Activated T-helper 2 cell treated with anti-CD3 and anti-CD28 coated beads, Interferon-gamma antibody, Interleukin-2, Interleukin-4, amounts not matched to agents 10 μg/mL and 5 μg/mL and 100 μg/mL, durations not matched to agents 14 hours and 24 hours and 36 hours (primary cell): ENCODE measurements at regions not wholly inside any gene's neighbourhood (a gene's known extent, or its start where the extent isn't known, plus 50 kb on each side); places are given as distances from the start of the nearest gene placed in this dataset.

Source experiments
- DNase-seq: peaks from one replicate; pipeline ENCODE4 v3.0.0; 2021; ENCODE audit warnings: low spot score
- H3K27ac Mint-ChIP-seq: one replicate; pipeline ENCODE4 v1.8.0; 2021; ENCODE audit warnings: mixed read lengths
- H3K27me3 Mint-ChIP-seq: one replicate; pipeline ENCODE4 v1.8.0; 2021; ENCODE audit warnings: low read depth, mixed read lengths
- H3K36me3 Mint-ChIP-seq: one replicate; pipeline ENCODE4 v1.8.0; 2021; ENCODE audit warnings: low read depth, mixed read lengths
- H3K4me1 Mint-ChIP-seq: one replicate; pipeline ENCODE4 v1.8.0; 2021; ENCODE audit warnings: low read depth, mixed read lengths
- H3K4me3 Mint-ChIP-seq: one replicate; pipeline ENCODE4 v1.8.0; 2021; ENCODE audit warnings: low read depth, mild to moderate bottlenecking, moderate library complexity, mixed read lengths
- H3K9me3 Mint-ChIP-seq: one replicate; pipeline ENCODE4 v1.8.0; 2021; ENCODE audit warnings: mixed read lengths
- intact Hi-C: fragments of 100-400 bp; cut with micrococcal nuclease; formaldehyde crosslinking; loops from one replicate; pipeline ENCODE4 v1.15.1; 2023

DNA sequence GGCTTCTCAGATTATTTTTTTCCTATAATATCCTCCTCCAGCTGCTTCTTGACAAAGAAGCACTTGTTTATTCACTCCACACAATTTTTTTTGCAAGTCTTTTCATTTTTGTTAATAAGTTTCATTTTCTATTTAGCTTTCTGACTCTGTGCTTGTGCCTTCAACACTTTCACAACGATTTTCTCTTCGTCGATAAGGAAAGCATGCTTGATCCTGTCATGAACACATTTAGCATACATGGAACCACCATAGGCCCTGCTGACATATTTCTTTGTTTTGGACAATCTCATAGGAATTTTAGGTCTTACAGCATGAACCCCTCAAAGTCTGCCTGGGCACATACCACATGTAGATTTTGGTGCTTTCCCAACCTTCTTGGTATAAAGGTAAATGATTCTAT, 346.0 kb downstream of the KCNRG start:
- Mint-ChIP-seq H3K4me3 (no peak overlapping the region), H3K4me1 (peaks cover 34% of the 10 kb centered on the region), H3K27ac (no peak overlapping the region), H3K27me3 (peaks cover 60% of the 10 kb centered on the region), H3K36me3 (no peaks in the 10 kb centered on the region), H3K9me3 (no peaks in the 10 kb centered on the region)
- intact Hi-C loops, result loop anchor here (10.0 kb wide), 1 partner anchor 366 kb away; the partner anchor contains the start of gene TRIM13
- no peak for DNase-seq

DNA sequence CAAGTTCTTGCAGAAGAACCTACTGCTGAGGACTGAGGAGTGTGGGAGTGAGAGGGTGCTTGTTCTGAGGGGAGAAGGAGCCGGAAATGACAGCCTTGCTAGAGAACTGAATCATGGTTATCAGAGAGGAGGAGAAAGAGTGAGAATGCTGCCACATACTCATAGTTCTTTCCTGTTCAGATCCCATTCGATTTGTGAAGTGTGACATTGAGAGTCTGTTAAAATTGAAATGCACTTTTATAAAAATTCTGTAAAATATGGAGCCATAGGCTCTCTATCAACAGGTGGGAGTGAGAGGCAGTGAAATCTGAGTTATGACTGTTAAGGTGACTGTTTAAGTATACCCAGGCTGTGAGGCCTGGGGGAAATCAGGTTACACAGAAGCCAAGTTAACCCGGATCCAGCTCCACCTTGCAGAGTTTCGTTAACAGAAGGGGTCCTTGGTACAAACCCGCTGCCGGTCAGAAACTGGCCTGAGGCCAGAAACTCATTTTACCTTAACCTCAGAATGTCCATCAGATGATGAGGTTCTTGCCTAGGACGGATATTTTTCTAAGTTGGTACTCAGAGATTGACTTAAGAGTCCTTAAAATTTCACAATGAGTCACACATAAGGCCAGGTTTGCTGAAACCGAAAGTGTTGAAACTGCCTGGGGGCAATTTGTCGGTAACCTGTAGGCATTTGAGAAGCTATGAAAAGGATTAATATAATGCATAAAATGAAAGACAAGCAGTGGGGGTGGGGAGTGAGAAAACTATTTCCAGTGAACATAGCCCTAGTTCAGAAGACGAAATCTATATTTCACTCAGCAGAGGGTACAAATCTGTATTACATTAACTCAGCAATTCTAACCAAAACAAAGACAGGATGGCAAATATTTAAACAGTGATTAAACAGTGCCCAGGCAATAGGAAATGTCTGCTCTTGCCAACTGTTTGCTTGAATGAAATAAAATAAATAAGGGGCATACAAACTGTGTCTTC, 350.5 kb downstream of the KCNRG start:
- intact Hi-C loops, result loop anchor here (1.0 to 10.0 kb wide), 10 partner anchors 43 to 549 kb away; partner anchors contain the start of gene TRIM13
- Mint-ChIP-seq H3K9me3 (no peaks in the 10 kb centered on the region), H3K27ac (peak overlapping the region; percentile 53), H3K36me3 (no peaks in the 10 kb centered on the region), H3K4me3 (peak overlapping the region; percentile 3), H3K4me1 (peaks cover 48% of the 10 kb centered on the region), H3K27me3 (peaks cover 67% of the 10 kb centered on the region)
- peak; percentile 61 for DNase-seq

DNA sequence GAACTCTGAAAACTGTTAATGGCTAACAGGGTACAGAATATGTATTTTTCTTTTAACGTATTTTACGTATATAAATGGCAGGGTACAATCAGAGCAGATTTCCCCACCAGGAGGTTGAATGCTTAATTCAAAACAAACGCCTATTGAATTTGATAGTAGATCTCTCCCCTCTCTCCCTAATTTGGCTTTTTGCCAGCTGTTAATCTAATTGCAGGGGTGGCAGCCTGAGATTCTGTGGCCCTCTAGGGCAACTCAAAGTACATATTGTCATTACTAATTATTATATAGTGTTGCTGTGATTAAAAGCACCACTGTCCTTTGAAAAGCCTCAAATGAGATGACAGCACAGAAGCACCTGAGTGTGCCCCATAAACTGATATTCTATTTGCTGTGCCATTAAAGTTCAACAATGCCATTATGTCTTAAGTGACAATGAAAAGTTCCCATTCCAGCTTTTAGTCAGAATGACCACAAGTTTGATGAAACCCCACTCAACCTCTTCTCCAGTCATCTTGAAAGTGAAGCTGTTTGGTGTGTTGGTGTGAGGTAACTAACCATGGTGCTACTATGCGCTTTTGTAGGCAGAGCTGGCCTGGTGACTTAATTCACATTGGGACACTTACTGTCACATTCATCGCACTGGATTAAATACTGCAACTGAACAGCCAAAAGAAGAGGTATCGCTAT, 351.4 kb downstream of the KCNRG start:
- peak; percentile 41 for DNase-seq
- Mint-ChIP-seq H3K27me3 (peaks cover 70% of the 10 kb centered on the region), H3K27ac (peak overlapping the region; percentile 84), H3K4me3 (peak overlapping the region; percentile 71), H3K4me1 (peaks cover 40% of the 10 kb centered on the region), H3K9me3 (no peaks in the 10 kb centered on the region), H3K36me3 (no peaks in the 10 kb centered on the region)
- intact Hi-C loops, result loop anchor here (1.0 to 10.0 kb wide), 9 partner anchors 44 to 548 kb away; partner anchors contain the start of gene TRIM13

DNA sequence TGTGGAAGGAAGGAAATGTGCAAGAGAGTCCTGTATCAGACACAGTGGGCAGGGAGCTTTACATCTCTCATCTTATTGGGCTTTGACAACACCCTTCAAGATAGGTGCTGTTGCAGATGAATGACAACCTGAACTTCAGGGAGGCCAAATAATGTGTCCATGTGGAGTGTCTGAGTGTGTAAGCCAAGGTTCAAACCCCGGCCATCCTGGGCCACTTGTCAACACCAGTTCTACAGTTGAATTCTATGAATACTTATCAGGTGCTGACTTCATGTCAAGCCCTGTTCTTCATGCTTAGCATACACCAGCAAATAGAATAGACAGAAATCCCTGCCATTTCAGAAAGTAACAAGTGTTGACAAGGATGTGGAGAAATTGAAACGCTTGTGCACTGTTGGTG, 354.4 kb downstream of the KCNRG start:
- H3K27ac Mint-ChIP-seq, result no peak overlapping the region
- H3K4me1 Mint-ChIP-seq, result peaks cover 37% of the 10 kb centered on the region
- intact Hi-C loops, result loop anchor here (5.0 to 10.0 kb wide), 3 partner anchors 47 to 523 kb away; partner anchors contain the start of gene TRIM13
- H3K4me3 Mint-ChIP-seq, result no peak overlapping the region
- DNase-seq, result no peak
- no peaks in the 10 kb centered on the region for H3K9me3 Mint-ChIP-seq
- peaks cover 70% of the 10 kb centered on the region for H3K27me3 Mint-ChIP-seq
- no peaks in the 10 kb centered on the region for H3K36me3 Mint-ChIP-seq

DNA sequence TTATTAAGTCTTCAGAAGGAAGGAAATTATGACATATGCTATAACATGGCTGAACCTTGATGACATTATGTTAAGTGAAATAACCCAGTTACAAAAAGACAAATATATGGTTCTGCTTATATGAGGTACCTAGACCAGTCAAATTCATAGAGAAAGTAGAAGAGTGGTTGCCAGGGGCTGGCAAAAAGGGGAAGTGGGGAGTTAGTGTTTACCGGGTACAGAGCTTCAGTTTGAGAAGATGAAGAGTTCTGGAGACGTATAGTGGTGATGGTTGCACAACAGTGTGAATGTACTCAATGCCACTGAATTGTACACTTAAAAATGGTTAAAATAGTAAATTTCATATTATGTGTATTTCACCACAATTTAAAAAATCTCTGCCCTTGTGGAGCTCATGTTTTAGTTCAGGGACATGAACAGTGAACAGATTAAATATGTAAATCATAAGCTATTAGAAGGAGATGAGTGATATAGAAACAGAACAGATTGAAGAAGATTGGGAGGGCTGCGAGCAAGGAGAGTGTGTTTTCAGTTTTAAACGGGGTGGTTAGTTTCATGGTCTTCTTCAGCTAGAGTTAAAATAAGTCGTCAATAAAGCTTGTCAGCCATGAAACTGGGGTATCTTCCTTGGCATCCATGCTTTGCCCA, 355.2 kb downstream of the KCNRG start:
- DNase-seq, result no peak
- Mint-ChIP-seq H3K36me3 (no peaks in the 10 kb centered on the region), H3K4me3 (no peak overlapping the region), H3K27ac (no peak overlapping the region), H3K27me3 (peaks cover 67% of the 10 kb centered on the region), H3K4me1 (peaks cover 29% of the 10 kb centered on the region), H3K9me3 (no peaks in the 10 kb centered on the region)
- intact Hi-C loops, result no loop called here

DNA sequence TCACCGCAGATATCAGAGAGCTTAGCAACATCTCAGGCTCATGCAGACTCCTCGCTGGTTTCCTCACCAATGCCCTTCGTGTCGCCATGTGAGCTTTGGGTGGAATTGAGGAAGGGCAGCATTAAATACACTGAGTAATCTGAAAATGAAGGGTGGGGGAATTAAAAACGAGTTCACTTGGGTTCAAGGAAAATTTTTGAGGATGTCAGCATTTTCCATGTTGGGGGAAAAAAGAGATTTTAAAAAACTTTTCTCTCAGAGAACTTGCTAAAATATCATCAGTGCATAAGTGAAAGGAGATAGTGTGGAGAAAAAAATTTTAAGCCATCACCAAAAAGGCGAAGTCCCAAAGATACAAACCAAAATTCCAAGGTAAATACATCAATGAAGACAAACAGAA, 359.3 kb downstream of the KCNRG start:
- H3K4me3 Mint-ChIP-seq, result no peak overlapping the region
- intact Hi-C loops, result no loop called here
- peaks cover 79% of the 10 kb centered on the region for H3K27me3 Mint-ChIP-seq
- no peaks in the 10 kb centered on the region for H3K9me3 Mint-ChIP-seq
- no peak for DNase-seq
- H3K27ac Mint-ChIP-seq, result no peak overlapping the region
- peaks cover 10% of the 10 kb centered on the region for H3K4me1 Mint-ChIP-seq
- no peaks in the 10 kb centered on the region for H3K36me3 Mint-ChIP-seq

DNA sequence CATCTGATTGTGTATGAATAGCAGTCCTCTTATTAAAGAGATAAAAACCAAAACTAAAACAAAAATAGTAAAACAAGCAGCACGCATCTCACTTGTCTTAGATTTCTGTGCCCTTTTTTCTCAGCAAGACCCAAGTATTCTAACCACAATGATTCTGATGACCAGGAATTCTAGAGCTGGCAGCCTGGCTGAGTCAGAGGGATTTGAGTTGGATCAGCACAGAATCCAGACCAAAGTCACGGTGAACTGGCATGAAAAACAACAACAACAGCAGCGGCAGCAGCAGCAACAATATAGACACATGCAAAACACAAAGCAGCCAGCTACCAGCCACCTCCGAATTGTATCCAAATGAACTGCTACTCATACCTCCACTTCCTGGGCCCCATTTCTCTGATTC, 360.5 kb downstream of the KCNRG start:
- no peak overlapping the region for H3K4me3 Mint-ChIP-seq
- DNase-seq, result no peak
- peaks cover 69% of the 10 kb centered on the region for H3K27me3 Mint-ChIP-seq
- H3K9me3 Mint-ChIP-seq, result peaks cover 8% of the 10 kb centered on the region
- H3K4me1 Mint-ChIP-seq, result peaks cover 4% of the 10 kb centered on the region
- peaks cover under 1% of the 10 kb centered on the region for H3K36me3 Mint-ChIP-seq
- H3K27ac Mint-ChIP-seq, result no peak overlapping the region
- intact Hi-C loops, result no loop called here

DNA sequence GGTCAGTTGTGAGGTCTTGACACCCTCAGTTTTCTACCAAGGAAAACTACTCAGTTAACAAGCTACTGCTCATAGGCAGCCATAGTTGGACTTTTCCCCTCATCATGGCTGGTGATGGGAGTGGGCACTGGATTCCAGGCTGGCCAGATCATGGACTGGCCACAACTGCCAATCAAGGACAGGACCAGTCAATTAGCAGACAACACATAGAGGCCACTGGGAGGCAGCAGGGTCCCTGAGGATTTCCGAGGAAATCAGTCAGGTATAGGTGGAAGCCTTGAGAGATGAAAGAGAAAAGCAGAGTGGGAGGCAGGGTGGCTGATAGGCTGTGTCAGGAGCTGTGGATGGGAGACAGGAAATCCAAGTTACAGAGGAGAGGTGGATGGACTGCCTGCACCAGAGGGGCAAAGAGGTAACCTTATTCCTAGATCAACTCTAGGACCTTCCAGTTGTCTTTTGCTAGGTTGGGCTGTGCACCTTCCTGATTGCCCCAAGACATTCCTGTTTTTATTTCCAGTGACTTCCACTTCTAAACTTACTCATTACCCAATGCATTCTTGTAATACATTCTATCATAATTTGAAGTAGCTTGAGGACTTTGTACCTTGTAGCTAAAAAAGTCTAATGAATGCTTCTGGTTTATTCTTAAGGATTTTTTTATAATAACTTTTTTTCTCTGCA, 361.8 kb downstream of the KCNRG start:
- H3K4me1 Mint-ChIP-seq, result peaks cover 4% of the 10 kb centered on the region
- H3K27me3 Mint-ChIP-seq, result peaks cover 61% of the 10 kb centered on the region
- intact Hi-C loops, result no loop called here
- H3K4me3 Mint-ChIP-seq, result no peak overlapping the region
- peaks cover 4% of the 10 kb centered on the region for H3K36me3 Mint-ChIP-seq
- no peak overlapping the region for H3K27ac Mint-ChIP-seq
- H3K9me3 Mint-ChIP-seq, result peaks cover 16% of the 10 kb centered on the region
- DNase-seq, result no peak

DNA sequence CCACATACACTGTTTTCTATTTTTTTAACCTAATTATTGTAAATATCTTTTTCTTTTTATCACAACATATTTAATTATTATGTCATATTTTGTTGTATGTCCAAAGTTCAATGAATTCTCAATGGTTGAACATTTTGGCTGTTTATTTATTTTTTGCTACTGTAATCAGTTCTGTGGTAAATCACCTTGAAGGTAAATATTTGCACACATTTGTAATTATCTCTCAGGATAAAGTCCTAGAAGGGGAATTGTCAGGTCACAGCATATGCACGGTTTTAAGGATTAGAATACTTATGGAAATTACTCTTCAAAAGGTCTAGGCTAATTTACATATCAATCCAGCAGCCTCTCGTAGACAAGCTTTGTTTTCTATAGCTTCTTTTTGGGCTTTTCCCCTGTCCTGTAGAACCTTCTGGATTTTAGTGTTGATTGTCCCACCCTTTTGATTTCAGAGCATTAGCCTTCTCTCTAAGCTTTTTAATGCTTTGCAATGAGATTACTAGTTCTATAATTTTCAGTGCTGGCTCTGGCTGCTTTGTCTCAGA, 362.6 kb downstream of the KCNRG start:
- H3K36me3 Mint-ChIP-seq, result peaks cover 4% of the 10 kb centered on the region
- no peak overlapping the region for H3K27ac Mint-ChIP-seq
- intact Hi-C loops, result no loop called here
- H3K27me3 Mint-ChIP-seq, result peaks cover 59% of the 10 kb centered on the region
- DNase-seq, result no peak
- peaks cover 4% of the 10 kb centered on the region for H3K4me1 Mint-ChIP-seq
- H3K4me3 Mint-ChIP-seq, result no peak overlapping the region
- peaks cover 16% of the 10 kb centered on the region for H3K9me3 Mint-ChIP-seq

DNA sequence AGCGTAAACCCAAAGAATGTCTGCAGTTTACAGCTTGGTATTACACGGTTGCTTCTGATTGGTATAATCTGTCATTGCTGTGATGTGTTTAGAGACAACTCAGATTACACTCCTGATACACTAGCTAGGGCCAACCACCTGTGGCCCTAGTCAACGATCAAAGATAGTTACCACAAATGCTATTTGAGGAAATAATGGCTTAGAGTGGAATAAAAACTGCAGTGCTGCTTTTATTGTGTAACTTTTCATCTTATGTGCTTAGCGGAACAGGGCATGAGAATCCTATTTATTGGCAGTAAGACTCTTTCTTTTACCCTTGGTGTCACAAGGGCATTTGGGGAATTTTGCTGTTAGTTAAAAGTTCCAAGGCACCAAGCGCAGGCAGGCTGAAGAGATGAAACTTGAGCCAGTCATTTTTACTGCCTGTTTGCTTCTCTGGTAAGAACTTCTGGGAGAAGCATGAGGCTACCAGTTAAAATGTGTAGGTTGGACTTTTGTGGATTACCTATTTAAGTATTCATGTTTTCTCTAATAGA, 363.3 kb downstream of the KCNRG start:
- H3K4me3 Mint-ChIP-seq, result no peak overlapping the region
- H3K9me3 Mint-ChIP-seq, result peaks cover 16% of the 10 kb centered on the region
- intact Hi-C loops, result no loop called here
- H3K36me3 Mint-ChIP-seq, result peaks cover 4% of the 10 kb centered on the region
- peaks cover 56% of the 10 kb centered on the region for H3K27me3 Mint-ChIP-seq
- no peak overlapping the region for H3K27ac Mint-ChIP-seq
- DNase-seq, result no peak
- H3K4me1 Mint-ChIP-seq, result peaks cover 4% of the 10 kb centered on the region

DNA sequence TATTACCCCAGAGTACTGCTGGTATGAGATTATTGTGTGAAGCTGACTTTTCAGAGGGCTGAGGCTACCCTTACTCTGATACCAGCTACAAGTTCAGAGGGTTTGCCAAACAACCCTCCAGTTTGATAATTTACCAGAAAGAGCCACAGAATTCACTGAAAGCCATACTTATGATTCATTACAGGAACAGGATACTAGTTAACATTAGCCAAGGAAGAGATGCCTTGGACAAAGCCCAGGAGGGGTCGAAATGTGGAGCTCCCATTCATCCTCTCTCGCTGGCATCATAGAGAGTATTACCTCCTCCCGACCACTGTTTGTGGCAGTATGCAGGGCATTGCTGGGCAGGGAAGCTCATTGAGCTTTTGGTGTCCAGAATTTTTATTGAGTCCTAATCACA, 364.3 kb downstream of the KCNRG start:
- no peak overlapping the region for H3K4me3 Mint-ChIP-seq
- DNase-seq, result no peak
- H3K27ac Mint-ChIP-seq, result no peak overlapping the region
- peaks cover 5% of the 10 kb centered on the region for H3K4me1 Mint-ChIP-seq
- H3K9me3 Mint-ChIP-seq, result peaks cover 16% of the 10 kb centered on the region
- peaks cover 54% of the 10 kb centered on the region for H3K27me3 Mint-ChIP-seq
- peaks cover 4% of the 10 kb centered on the region for H3K36me3 Mint-ChIP-seq
- intact Hi-C loops, result no loop called here

DNA sequence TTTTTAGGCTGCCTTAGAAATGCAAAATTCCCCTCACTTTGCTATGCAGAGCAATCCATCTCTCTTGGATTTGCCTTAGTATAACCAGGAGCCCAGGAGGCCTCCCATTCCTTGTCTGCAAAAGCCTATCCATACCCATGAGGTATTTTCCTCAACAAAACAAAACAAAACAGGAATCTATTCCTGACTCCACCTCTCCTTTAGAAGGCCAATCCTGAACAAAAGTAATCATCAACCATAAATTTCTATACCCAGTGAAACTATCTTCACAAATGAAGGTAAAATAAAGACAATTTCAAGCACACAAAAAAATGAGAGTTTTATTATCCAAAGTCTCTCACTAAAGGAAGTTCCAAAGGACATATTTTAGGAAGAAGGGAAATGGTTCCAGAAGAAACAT, 365.7 kb downstream of the KCNRG start:
- Mint-ChIP-seq H3K36me3 (peaks cover 4% of the 10 kb centered on the region), H3K9me3 (peaks cover 16% of the 10 kb centered on the region), H3K27me3 (peaks cover 48% of the 10 kb centered on the region), H3K27ac (no peak overlapping the region), H3K4me3 (no peak overlapping the region), H3K4me1 (peaks cover 4% of the 10 kb centered on the region)
- intact Hi-C loops, result no loop called here
- DNase-seq, result no peak
